HG03565 (cell line): ENCODE measurements at regions not wholly inside any gene's neighbourhood (a gene's known extent, or its start where the extent isn't known, plus 50 kb on each side); places are given as distances from the start of the nearest gene placed in this dataset.
"Not testable (repeated sequence)": the region's sequence is repeated elsewhere in the genome, so short reads cannot be mapped to it uniquely, and the experiment has no call there.

Source experiments
- ATAC-seq: cut with Tn5 transposase; IDR thresholded peaks from one replicate; pipeline ENCODE4 v1.9.1; 2021; ENCODE audit warnings: mild to moderate bottlenecking, moderate library complexity; ENCODE audit not compliant: unreplicated experiment

- ATAC-seq: not testable (repeated sequence)
These were observed 151.7 kb downstream of the VSIG4 start for GRCh38 chrX:65888150-65888549.

- no peak for ATAC-seq
These were observed 156.3 kb downstream of the VSIG4 start for GRCh38 chrX:65883556-65883955.

- ATAC-seq: no peak
These were observed 159.7 kb downstream of the VSIG4 start for GRCh38 chrX:65879977-65880799.

GRCh38 chrX:65878456-65878855 is 161.4 kb downstream of the VSIG4 start:
- ATAC-seq: no peak

GRCh38 chrX:65877953-65878352 is 161.9 kb downstream of the VSIG4 start:
- ATAC-seq: no peak

GRCh38 chrX:65875614-65876013 is 164.3 kb downstream of the VSIG4 start:
- ATAC-seq: not testable (repeated sequence)

- no peak for ATAC-seq
These were observed 165.1 kb downstream of the VSIG4 start for GRCh38 chrX:65874765-65875164.

- no peak for ATAC-seq
These were observed 165.8 kb downstream of the VSIG4 start for GRCh38 chrX:65874110-65874509.

GRCh38 chrX:65873385-65873784 is 166.5 kb downstream of the VSIG4 start:
- ATAC-seq: no peak

- peak; percentile 70 for ATAC-seq
These were observed 168.1 kb downstream of the VSIG4 start for GRCh38 chrX:65871671-65872311.

GRCh38 chrX:65870544-65870943 is 169.3 kb downstream of the VSIG4 start:
- not testable (repeated sequence) for ATAC-seq

GRCh38 chrX:65866773-65867172 is 173.1 kb downstream of the VSIG4 start:
- no peak for ATAC-seq

GRCh38 chrX:65866146-65866545 is 173.7 kb downstream of the VSIG4 start:
- peak; percentile 88 for ATAC-seq

- no peak for ATAC-seq
These were observed 177.2 kb downstream of the VSIG4 start for GRCh38 chrX:65862638-65863037.

- no peak for ATAC-seq
These were observed 180.6 kb downstream of the VSIG4 start for GRCh38 chrX:65859299-65859698.

- not testable (repeated sequence) for ATAC-seq
These were observed 185.4 kb downstream of the VSIG4 start for GRCh38 chrX:65854437-65854836.

- ATAC-seq: not testable (repeated sequence)
These were observed 183.9 kb downstream of the MSN start for GRCh38 chrX:65851306-65851705.

- ATAC-seq: not testable (repeated sequence)
These were observed 183.4 kb downstream of the MSN start for GRCh38 chrX:65850821-65851220.

- no peak for ATAC-seq
These were observed 179.5 kb downstream of the MSN start for GRCh38 chrX:65846974-65847373.

- ATAC-seq: no peak
These were observed 173.8 kb downstream of the MSN start for GRCh38 chrX:65841263-65841662.

GRCh38 chrX:65838674-65839073 is 171.2 kb downstream of the MSN start:
- ATAC-seq: no peak

GRCh38 chrX:65837875-65838549 is 170.6 kb downstream of the MSN start:
- no peak for ATAC-seq
